ENCODE measurements at regions not wholly inside any gene's neighbourhood (a gene's known extent, or its start where the extent isn't known, plus 50 kb on each side); places are given as distances from the start of the nearest gene placed in this dataset.
"Not testable (repeated sequence)": the region's sequence is repeated elsewhere in the genome, so short reads cannot be mapped to it uniquely, and the experiment has no call there.

GRCh38 chr1:90348934-90349333, 354.0 kb downstream of the ZNF326 start:
- no peak for DNase-seq
- no peaks in the 10 kb centered on the region for H3K36me3 ChIP-seq (ENCODE audit: low read depth, missing control alignments)
- H3K9me3 ChIP-seq = no peaks in the 10 kb centered on the region
- 96 to 98% methylated on average over 1 of the region's 1 CpG for WGBS, 2 donors
- TF ChIP-seq CTCF (IDR thresholded peaks at IDR 0.05) (no peak), POLR2A (IDR thresholded peaks at IDR 0.05) (no peak)
- H3K27ac ChIP-seq = no peak overlapping the region
- intact Hi-C loops (cut with DNase I; ENCODE audit: low total_unique reads) = no loop called here
- no peak overlapping the region for H3K4me3 ChIP-seq
- no peaks in the 10 kb centered on the region for H3K4me1 ChIP-seq
- H3K27me3 ChIP-seq = no peaks in the 10 kb centered on the region

DNA sequence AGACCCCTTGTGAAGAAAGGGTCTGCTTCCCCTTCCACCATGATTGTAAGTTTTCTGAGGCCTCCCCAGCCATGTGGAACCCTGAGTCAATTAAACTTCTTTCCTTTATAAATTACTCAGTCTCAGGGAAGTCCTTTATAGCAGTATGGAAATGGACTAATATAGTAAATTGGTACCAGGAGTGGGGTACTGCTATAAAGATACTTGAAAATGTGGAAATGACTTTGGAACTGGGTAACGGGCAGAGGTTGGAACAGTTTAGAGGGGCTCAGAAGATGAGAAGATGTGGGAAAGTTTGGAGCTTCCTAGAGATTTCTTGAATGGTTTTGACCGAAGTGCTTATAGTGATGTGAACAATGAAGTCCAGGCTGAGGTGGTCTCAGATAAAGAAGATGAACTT, 353.5 kb downstream of the ZNF326 start:
- H3K36me3 ChIP-seq (ENCODE audit: low read depth, missing control alignments); DNase-seq; H3K4me3 ChIP-seq; H3K9me3 ChIP-seq; H3K27me3 ChIP-seq; H3K4me1 ChIP-seq; intact Hi-C loops (cut with DNase I; ENCODE audit: low total_unique reads); H3K27ac ChIP-seq: not testable (repeated sequence)
- WGBS, 2 donors = 95 to 98% methylated on average over 2 of the region's 2 CpGs

- intact Hi-C loops (cut with DNase I; ENCODE audit: low total_unique reads) = no loop called here
- no peak for DNase-seq
- H3K4me3 ChIP-seq = no peak overlapping the region
- H3K27me3 ChIP-seq = no peaks in the 10 kb centered on the region
- H3K4me1 ChIP-seq = no peaks in the 10 kb centered on the region
- TF ChIP-seq CTCF (IDR thresholded peaks at IDR 0.05) = no peak
- no peak for TF ChIP-seq POLR2A (IDR thresholded peaks at IDR 0.05)
- 90 to 93% methylated on average over 1 of the region's 1 CpG for WGBS, 2 donors
- H3K9me3 ChIP-seq = no peaks in the 10 kb centered on the region
- no peak overlapping the region for H3K27ac ChIP-seq
- no peaks in the 10 kb centered on the region for H3K36me3 ChIP-seq (ENCODE audit: low read depth, missing control alignments)
These were observed 352.5 kb downstream of the ZNF326 start for GRCh38 chr1:90347366-90347765.

- Histone ChIP-seq H3K4me3 (no peak overlapping the region), H3K4me1 (no peaks in the 10 kb centered on the region), H3K27me3 (no peaks in the 10 kb centered on the region), H3K9me3 (no peaks in the 10 kb centered on the region), H3K36me3 (ENCODE audit: low read depth, missing control alignments) (no peaks in the 10 kb centered on the region), H3K27ac (no peak overlapping the region)
- WGBS, 2 donors = 65 to 100% methylated on average over 2 of the region's 2 CpGs
- no peak for DNase-seq
- TF ChIP-seq CTCF (IDR thresholded peaks at IDR 0.05) (no peak), POLR2A (IDR thresholded peaks at IDR 0.05) (no peak)
- intact Hi-C loops (cut with DNase I; ENCODE audit: low total_unique reads) = no loop called here
These were observed 351.8 kb downstream of the ZNF326 start for GRCh38 chr1:90346757-90347156.

DNA sequence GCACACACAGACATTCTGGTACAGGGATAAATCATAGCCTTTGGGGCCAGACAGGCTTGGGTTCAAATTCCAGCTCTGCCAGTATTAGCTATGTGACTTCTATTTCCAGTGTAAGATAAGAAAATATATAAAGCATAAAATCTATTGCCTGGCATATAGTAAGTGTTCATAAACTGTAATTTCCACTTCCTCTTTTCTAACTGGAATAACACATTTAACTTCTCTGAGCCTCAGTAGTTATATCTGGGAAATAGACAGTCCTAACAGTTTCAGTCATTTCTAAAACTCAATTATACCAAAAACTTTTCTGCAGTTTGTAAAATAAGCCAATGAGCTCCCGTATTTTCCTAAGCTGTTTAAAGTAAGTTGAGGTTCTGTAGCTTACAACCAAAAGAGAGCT, 351.4 kb downstream of the ZNF326 start:
- no peak for TF ChIP-seq POLR2A (IDR thresholded peaks at IDR 0.05)
- TF ChIP-seq CTCF (IDR thresholded peaks at IDR 0.05) = no peak
- WGBS, 2 donors = 83 to 90% methylated on average over 1 of the region's 1 CpG
- Histone ChIP-seq H3K4me3 (no peak overlapping the region), H3K4me1 (no peaks in the 10 kb centered on the region), H3K27ac (no peak overlapping the region), H3K9me3 (no peaks in the 10 kb centered on the region), H3K27me3 (no peaks in the 10 kb centered on the region), H3K36me3 (ENCODE audit: low read depth, missing control alignments) (no peaks in the 10 kb centered on the region)
- intact Hi-C loops (cut with DNase I; ENCODE audit: low total_unique reads) = no loop called here
- no peak for DNase-seq
